GM12878 (cell line): ENCODE measurements at regions not wholly inside any gene's neighbourhood (a gene's known extent, or its start where the extent isn't known, plus 50 kb on each side); places are given as distances from the start of the nearest gene placed in this dataset.

ENCODE experiments used
- ATF3 ChIP-seq: IDR thresholded peaks from 2 replicates; pipeline ENCODE4 v1.6.1; 2011; ENCODE audit warnings: low read depth, mild to moderate bottlenecking, low read length, moderate library complexity, borderline replicate concordance; ENCODE audit errors: extremely low read depth
- CTCF ChIP-seq, 3 experiments: IDR thresholded peaks in 2 of 3; conservative IDR thresholded peaks in 1 of 3; 2 replicates each; pipeline ENCODE4 v1.5.1; 2011; ENCODE audit warnings: low read depth in 3 of 3, low read length in 3 of 3, mild to moderate bottlenecking in 3 of 3, control low read depth in 2 of 3, moderate library complexity in 2 of 3, inconsistent platforms in 1 of 3, mixed read lengths in 1 of 3; ENCODE audit not compliant: control insufficient read depth in 2 of 3, insufficient read depth in 1 of 3; ENCODE audit errors: extremely low read depth in 1 of 3
- EED ChIP-seq: sonication (generic); IDR thresholded peaks from 2 replicates; pipeline ENCODE4 v1.6.1; 2016; ENCODE audit warnings: antibody characterized with exemption, low read depth
- EP300 ChIP-seq, 2 experiments: fragments of 150-350 bp in 1 of 2; IDR thresholded peaks; 2 replicates each; pipeline ENCODE4 v1.6.1; 2011 to 2012; ENCODE audit warnings: low read depth in 2 of 2, low read length in 2 of 2, borderline replicate concordance in 1 of 2, improper control_type of control experiment in 1 of 2, inconsistent platforms in 1 of 2; ENCODE audit not compliant: control insufficient read depth in 1 of 2
- KDM1A ChIP-seq: fragments of 200-600 bp; sonication (generic); IDR thresholded peaks from 2 replicates; pipeline ENCODE4 v1.6.1; 2016; ENCODE audit warnings: borderline replicate concordance
- POLR2AphosphoS5 ChIP-seq: IDR thresholded peaks from 2 replicates; pipeline ENCODE4 v1.6.1; 2011; ENCODE audit warnings: mild to moderate bottlenecking, low read length, inconsistent platforms
- RELB ChIP-seq: fragments of 450-650 bp; IDR thresholded peaks from 2 replicates; pipeline ENCODE4 v1.6.1; 2017; ENCODE audit warnings: low read depth, mild to moderate bottlenecking, moderate library complexity
- SREBF2 ChIP-seq: IDR thresholded peaks from 2 replicates; pipeline ENCODE4 v1.6.1; 2012; ENCODE audit warnings: mild to moderate bottlenecking, low read length
- TAF1 ChIP-seq: IDR thresholded peaks from 2 replicates; pipeline ENCODE4 v1.6.1; 2011; ENCODE audit warnings: mild to moderate bottlenecking, low read depth, low read length, borderline replicate concordance
- TCF12 ChIP-seq: IDR thresholded peaks from 2 replicates; pipeline ENCODE4 v1.6.1; 2011; ENCODE audit warnings: low read depth, mild to moderate bottlenecking, low read length
- ZNF207 ChIP-seq: fragments of 450-650 bp; IDR thresholded peaks from 2 replicates; pipeline ENCODE4 v1.6.1; 2014; ENCODE audit warnings: antibody characterized with exemption, mild to moderate bottlenecking, borderline replicate concordance

- TF ChIP-seq TCF12: no peak
- no peak for TF ChIP-seq POLR2AphosphoS5
- no peak for TF ChIP-seq KDM1A
- TF ChIP-seq CTCF (IDR thresholded peaks at IDR 0.05 in 2 of 3, conservative IDR thresholded peaks at IDR 0.05 in 1 of 3; ENCODE audit: control insufficient read depth in 2 of 3, extremely low read depth in 1 of 3, insufficient read depth in 1 of 3, low read depth in 3 of 3, low read length in 3 of 3): no peak
- TF ChIP-seq EED: no peak
- TF ChIP-seq RELB: no peak
- no peak for TF ChIP-seq ZNF207
- no peak for TF ChIP-seq SREBF2
- TF ChIP-seq TAF1: no peak
- TF ChIP-seq EP300 (IDR thresholded peaks at IDR 0.05; ENCODE audit: borderline replicate concordance in 1 of 2, control insufficient read depth in 1 of 2, low read depth in 2 of 2, low read length in 2 of 2): no peak
- no peak for TF ChIP-seq ATF3
These were observed 1160.8 kb upstream of the LRRTM3 start for GRCh38 chr10:65765006-65765541.
